HEK293 (cell line): ENCODE measurements at regions not wholly inside any gene's neighbourhood (a gene's known extent, or its start where the extent isn't known, plus 50 kb on each side); places are given as distances from the start of the nearest gene placed in this dataset.

Source experiments
- CTCF ChIA-PET: fragments of 350-600 bp; formaldehyde crosslinking; extraction: SDS; loops from one replicate; lab custom pipeline; 2021; ENCODE audit warnings: antibody characterized with exemption; lab: Yijun Ruan, JAX
- POLR2A ChIA-PET: fragments of 300-600 bp; formaldehyde crosslinking; extraction: SDS; loops from one replicate; lab custom pipeline; 2020; ENCODE audit warnings: antibody characterized with exemption, inconsistent platforms; lab: Yijun Ruan, JAX
- H3K27ac ChIP-seq: fragments of 200-500 bp; sonication (Bioruptor generic); 2 replicates; pipeline ENCODE4 v1.5.1; 2014; ENCODE audit warnings: low read depth, low read length, control low read depth, inconsistent platforms; ENCODE audit errors: extremely low read depth
- H3K36me3 ChIP-seq, 2 experiments: fragments of 200-500 bp in 1 of 2; sonication (Bioruptor generic) in 1 of 2; 1 replicate in 1 of 2; 2 replicates in 1 of 2; pipeline ENCODE4 v1.5.1; 2014 to 2017; ENCODE audit warnings: inconsistent platforms in 2 of 2, low read length in 2 of 2; ENCODE audit not compliant: control insufficient read depth in 2 of 2, insufficient read depth in 1 of 2
- H3K4me1 ChIP-seq: fragments of 200-500 bp; sonication (Bioruptor generic); 2 replicates; pipeline ENCODE4 v1.5.1; 2014; ENCODE audit warnings: mild to moderate bottlenecking, low read length, inconsistent platforms; ENCODE audit not compliant: control insufficient read depth, insufficient read depth
- H3K4me3 ChIP-seq: 2 replicates; pipeline ENCODE4 v1.5.1; 2011; ENCODE audit warnings: low read depth, mild to moderate bottlenecking, control low read depth, low read length, moderate library complexity
- H3K9me3 ChIP-seq: fragments of 200-500 bp; sonication (Bioruptor generic); 2 replicates; pipeline ENCODE4 v1.5.1; 2014; ENCODE audit warnings: low read depth, low read length, inconsistent platforms; ENCODE audit not compliant: control insufficient read depth, insufficient read depth
- ATF2 ChIP-seq: fragments of 450-650 bp; formaldehyde crosslinking; IDR thresholded peaks from 2 replicates; pipeline ENCODE4 v1.5.1; 2016; ENCODE audit warnings: missing biosample characterization, missing genetic modification characterization, low read depth
- BCL11B ChIP-seq: fragments of 450-650 bp; formaldehyde crosslinking; IDR thresholded peaks from 2 replicates; pipeline ENCODE4 v1.5.1; 2016; ENCODE audit warnings: low read depth, missing biosample characterization, missing genetic modification characterization
- GLIS2 ChIP-seq: fragments of 450-650 bp; formaldehyde crosslinking; IDR thresholded peaks from 2 replicates; pipeline ENCODE4 v1.5.1; 2016; ENCODE audit warnings: missing biosample characterization, missing genetic modification characterization
- PATZ1 ChIP-seq: fragments of 450-650 bp; formaldehyde crosslinking; IDR thresholded peaks from 2 replicates; pipeline ENCODE4 v1.5.1; 2016; ENCODE audit warnings: missing biosample characterization, missing genetic modification characterization
- ZBTB26 ChIP-seq: fragments of 450-650 bp; formaldehyde crosslinking; optimal IDR thresholded peaks from 2 replicates; pipeline ENCODE3; 2016; ENCODE audit warnings: missing biosample characterization, mild to moderate bottlenecking, missing genetic modification characterization
- ZEB2 ChIP-seq: fragments of 450-650 bp; formaldehyde crosslinking; IDR thresholded peaks from 2 replicates; pipeline ENCODE4 v1.5.1; 2016; ENCODE audit warnings: missing biosample characterization, missing genetic modification characterization
- ZNF10 ChIP-seq: fragments of 450-650 bp; formaldehyde crosslinking; IDR thresholded peaks from 2 replicates; pipeline ENCODE4 v1.5.1; 2017; ENCODE audit warnings: missing biosample characterization, missing genetic modification characterization
- ZNF140 ChIP-seq: fragments of 450-650 bp; formaldehyde crosslinking; IDR thresholded peaks from 2 replicates; pipeline ENCODE4 v1.5.1; 2016; ENCODE audit warnings: missing biosample characterization, missing genetic modification characterization
- ZNF157 ChIP-seq: fragments of 450-650 bp; formaldehyde crosslinking; IDR thresholded peaks from 2 replicates; pipeline ENCODE4 v1.5.1; 2016; ENCODE audit warnings: missing biosample characterization, missing genetic modification characterization
- ZNF223 ChIP-seq: fragments of 450-650 bp; formaldehyde crosslinking; IDR thresholded peaks from 2 replicates; pipeline ENCODE4 v1.5.1; 2016; ENCODE audit warnings: missing biosample characterization, missing genetic modification characterization
- ZNF280C ChIP-seq: fragments of 450-650 bp; formaldehyde crosslinking; IDR thresholded peaks from 2 replicates; pipeline ENCODE4 v1.5.1; 2016; ENCODE audit warnings: missing biosample characterization, missing genetic modification characterization
- ZNF366 ChIP-seq: fragments of 450-650 bp; formaldehyde crosslinking; conservative IDR thresholded peaks from 2 replicates; pipeline ENCODE4 v1.5.1; 2016; ENCODE audit warnings: missing biosample characterization, missing genetic modification characterization
- ZNF394 ChIP-seq: fragments of 450-650 bp; formaldehyde crosslinking; IDR thresholded peaks from 2 replicates; pipeline ENCODE4 v1.5.1; 2016; ENCODE audit warnings: missing biosample characterization, missing genetic modification characterization, mild to moderate bottlenecking, moderate library complexity, borderline replicate concordance
- ZNF449 ChIP-seq: fragments of 450-650 bp; formaldehyde crosslinking; IDR thresholded peaks from 2 replicates; pipeline ENCODE4 v1.5.1; 2017; ENCODE audit warnings: missing biosample characterization, mild to moderate bottlenecking, missing genetic modification characterization, moderate library complexity
- ZNF548 ChIP-seq: fragments of 450-650 bp; formaldehyde crosslinking; IDR thresholded peaks from 2 replicates; pipeline ENCODE4 v1.5.1; 2016; ENCODE audit warnings: missing biosample characterization, missing genetic modification characterization
- ZNF610 ChIP-seq: fragments of 450-650 bp; formaldehyde crosslinking; IDR thresholded peaks from 2 replicates; pipeline ENCODE4 v1.5.1; 2016; ENCODE audit warnings: missing biosample characterization, missing genetic modification characterization, borderline replicate concordance
- ZNF707 ChIP-seq: fragments of 450-650 bp; formaldehyde crosslinking; IDR thresholded peaks from 2 replicates; pipeline ENCODE4 v1.5.1; 2016; ENCODE audit warnings: missing biosample characterization, missing genetic modification characterization
- ZSCAN23 ChIP-seq: fragments of 450-650 bp; formaldehyde crosslinking; IDR thresholded peaks from 2 replicates; pipeline ENCODE4 v1.5.1; 2016; ENCODE audit warnings: missing biosample characterization, missing genetic modification characterization

GRCh38 chr4:35710343-35710742 is 534.0 kb downstream of the ARAP2 start (continued):
- TF ChIP-seq ZNF140 (tag by site-specific recombination) (no peak), ZSCAN23 (tag by site-specific recombination) (no peak), ZNF280C (tag by site-specific recombination) (no peak), GLIS2 (tag by site-specific recombination) (no peak), ZEB2 (tag by site-specific recombination) (no peak), PATZ1 (tag by site-specific recombination) (no peak)

- Histone ChIP-seq H3K4me3 (no peak overlapping the region), H3K4me1 (no peaks in the 10 kb centered on the region), H3K9me3 (no peaks in the 10 kb centered on the region)
- no peak for TF ChIP-seq BCL11B (tag by site-specific recombination)
- no peak for TF ChIP-seq ZNF394 (tag by site-specific recombination)
- TF ChIP-seq ZNF449 (tag by site-specific recombination) = no peak
- no peak for TF ChIP-seq ATF2 (tag by site-specific recombination)
- TF ChIP-seq ZNF366 (tag by site-specific recombination) = no peak
- no peak for TF ChIP-seq ZNF610 (tag by site-specific recombination)
- TF ChIP-seq ZEB2 (tag by site-specific recombination) = no peak
- no peak for TF ChIP-seq ZBTB26
- no peak for TF ChIP-seq ZNF10 (tag by site-specific recombination)
- TF ChIP-seq ZNF707 = no peak
- TF ChIP-seq ZNF157 (tag by site-specific recombination) = no peak
- no peak for TF ChIP-seq ZNF223 (tag by site-specific recombination)
- no peak for TF ChIP-seq ZNF548
- TF ChIP-seq, all 188 proteins: peak for 0
- ChIA-PET POLR2A (no interaction called here), CTCF (no interaction called here)
- no peaks in the 10 kb centered on the region for H3K36me3 ChIP-seq
- H3K27ac ChIP-seq = no peak overlapping the region
These were observed 533.2 kb downstream of the ARAP2 start for GRCh38 chr4:35711127-35711526.
